ENCODE measurements at regions not wholly inside any gene's neighbourhood (a gene's known extent, or its start where the extent isn't known, plus 50 kb on each side); places are given as distances from the start of the nearest gene placed in this dataset.

DNA sequence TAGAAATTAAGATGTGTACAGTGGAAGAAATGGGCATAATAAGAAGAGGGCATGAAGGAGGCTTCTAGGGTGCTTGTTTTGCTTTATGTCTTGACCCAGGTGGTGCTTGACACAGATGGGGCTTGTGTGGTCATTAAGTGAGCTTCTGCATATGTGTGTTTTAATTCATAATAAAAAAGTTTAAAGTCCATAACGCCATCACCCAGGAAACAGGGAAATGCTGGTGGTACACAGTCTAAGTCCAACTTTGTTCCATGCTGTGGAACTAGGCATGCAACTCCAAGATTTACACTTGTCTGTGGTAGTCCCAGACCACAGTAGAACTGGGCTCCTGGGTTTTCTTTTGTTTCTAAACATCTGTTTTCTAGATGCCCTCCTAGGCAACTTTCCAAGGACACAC lies 511.9 kb downstream of the MID1IP1 start:
- Histone ChIP-seq H3K4me1 (peaks cover 0 to 25% (median 12%) of the 10 kb centered on the region in 9 donors), H3K27me3 (peaks cover 0 to 16% (median 0%) of the 10 kb centered on the region in 7 donors), H3K27ac (no peak overlapping the region), H3K9me3 (no peaks in the 10 kb centered on the region), H3K36me3 (no peaks in the 10 kb centered on the region), H3K4me3 (no peak overlapping the region)
- DNase-seq, result no peak
- no peak for ATAC-seq
- 100% methylated on average over 1 of the region's 1 CpG for WGBS, 2 donors
- intact Hi-C loops (cut with DNase I), result no loop called here
- TF ChIP-seq, protein P1, sequence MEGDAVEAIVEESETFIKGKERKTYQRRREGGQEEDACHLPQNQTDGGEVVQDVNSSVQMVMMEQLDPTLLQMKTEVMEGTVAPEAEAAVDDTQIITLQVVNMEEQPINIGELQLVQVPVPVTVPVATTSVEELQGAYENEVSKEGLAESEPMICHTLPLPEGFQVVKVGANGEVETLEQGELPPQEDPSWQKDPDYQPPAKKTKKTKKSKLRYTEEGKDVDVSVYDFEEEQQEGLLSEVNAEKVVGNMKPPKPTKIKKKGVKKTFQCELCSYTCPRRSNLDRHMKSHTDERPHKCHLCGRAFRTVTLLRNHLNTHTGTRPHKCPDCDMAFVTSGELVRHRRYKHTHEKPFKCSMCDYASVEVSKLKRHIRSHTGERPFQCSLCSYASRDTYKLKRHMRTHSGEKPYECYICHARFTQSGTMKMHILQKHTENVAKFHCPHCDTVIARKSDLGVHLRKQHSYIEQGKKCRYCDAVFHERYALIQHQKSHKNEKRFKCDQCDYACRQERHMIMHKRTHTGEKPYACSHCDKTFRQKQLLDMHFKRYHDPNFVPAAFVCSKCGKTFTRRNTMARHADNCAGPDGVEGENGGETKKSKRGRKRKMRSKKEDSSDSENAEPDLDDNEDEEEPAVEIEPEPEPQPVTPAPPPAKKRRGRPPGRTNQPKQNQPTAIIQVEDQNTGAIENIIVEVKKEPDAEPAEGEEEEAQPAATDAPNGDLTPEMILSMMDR (IDR thresholded peaks at IDR 0.05), result no peak

DNA sequence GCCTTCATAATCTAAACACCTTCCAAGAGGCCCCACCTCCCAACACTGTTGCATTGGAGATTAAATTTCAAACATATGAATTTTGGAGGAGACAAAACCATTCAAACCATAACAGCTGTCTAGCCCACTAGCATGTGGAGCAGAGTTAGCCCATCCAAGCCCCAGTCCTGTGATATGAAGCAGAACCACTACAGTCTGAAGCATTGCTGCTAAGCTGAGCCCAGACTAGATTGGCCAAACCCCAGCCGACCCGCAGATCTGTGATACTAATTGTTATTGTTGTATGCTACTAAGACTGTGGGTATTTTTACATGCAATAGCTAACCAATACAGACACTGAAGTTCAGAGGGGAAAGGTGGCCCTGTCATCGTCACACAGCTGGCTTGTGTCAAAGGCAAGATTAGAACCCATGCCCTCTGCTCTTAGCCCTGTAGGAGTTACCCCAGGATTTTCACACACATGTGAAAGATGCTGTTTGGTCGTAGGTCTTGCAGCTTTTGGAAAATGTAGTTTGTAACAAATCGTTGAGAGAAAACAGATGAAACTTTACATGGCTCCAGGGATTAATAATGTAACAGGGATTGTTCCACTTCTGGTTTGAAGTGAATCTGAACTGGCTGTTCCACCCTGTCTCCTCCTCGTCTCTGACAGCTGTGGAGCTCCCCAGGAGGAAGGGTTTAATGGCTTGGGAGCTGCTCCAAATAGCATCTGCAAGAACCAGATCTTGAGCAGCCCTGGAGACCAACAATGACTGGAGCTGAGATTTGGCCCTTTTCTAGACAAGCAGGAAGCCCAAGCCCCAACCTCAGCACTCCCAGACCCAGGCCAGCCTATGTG lies 517.5 kb downstream of the MID1IP1 start:
- intact Hi-C loops (cut with DNase I), result no loop called here
- TF ChIP-seq, protein P1 (IDR thresholded peaks at IDR 0.05), result no peak
- Histone ChIP-seq H3K9me3 (no peaks in the 10 kb centered on the region), H3K36me3 (no peaks in the 10 kb centered on the region), H3K4me3 (no peak overlapping the region), H3K4me1 (no peaks in the 10 kb centered on the region), H3K27me3 (peaks cover 0 to 15% (median 0%) of the 10 kb centered on the region in 7 donors), H3K27ac (peak overlapping the region in 1 of 10 donors; percentile 26)
- ATAC-seq (peak in 7 of 8 donors; percentile 44 to 94 (median 76)), DNase-seq (peak in 1 of 2 donors; percentile 25)
- 54 to 66% methylated on average over 6 of the region's 6 CpGs for WGBS, 2 donors

DNA sequence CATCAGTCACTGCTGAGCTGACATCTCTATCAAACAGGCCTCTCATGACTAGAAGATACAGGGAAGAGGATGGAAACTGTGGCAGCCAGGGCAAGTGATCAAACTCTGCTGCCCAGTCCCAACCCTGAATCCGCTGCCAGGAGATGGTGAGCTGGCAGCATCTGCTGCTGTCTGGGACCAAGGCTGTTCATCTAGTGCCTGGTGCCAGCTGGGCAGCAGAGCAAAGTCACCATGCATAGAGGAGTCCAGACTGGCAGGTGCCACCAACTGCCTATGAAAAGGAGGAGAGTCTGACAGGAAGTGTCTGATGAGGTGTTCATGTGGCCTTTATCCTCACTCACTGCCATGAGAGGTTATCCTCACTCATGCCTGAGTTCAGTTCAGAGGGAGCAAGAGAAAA lies 518.9 kb downstream of the MID1IP1 start:
- ATAC-seq (no peak), DNase-seq (no peak)
- TF ChIP-seq, protein P1 (IDR thresholded peaks at IDR 0.05), result no peak
- Histone ChIP-seq H3K27ac (no peak overlapping the region), H3K4me3 (no peak overlapping the region), H3K27me3 (peaks cover 0 to 28% (median 0%) of the 10 kb centered on the region in 7 donors), H3K4me1 (no peaks in the 10 kb centered on the region), H3K9me3 (no peaks in the 10 kb centered on the region), H3K36me3 (no peaks in the 10 kb centered on the region)
- 80 to 91% methylated on average over 1 of the region's 1 CpG for WGBS, 2 donors
- intact Hi-C loops (cut with DNase I), result no loop called here

DNA sequence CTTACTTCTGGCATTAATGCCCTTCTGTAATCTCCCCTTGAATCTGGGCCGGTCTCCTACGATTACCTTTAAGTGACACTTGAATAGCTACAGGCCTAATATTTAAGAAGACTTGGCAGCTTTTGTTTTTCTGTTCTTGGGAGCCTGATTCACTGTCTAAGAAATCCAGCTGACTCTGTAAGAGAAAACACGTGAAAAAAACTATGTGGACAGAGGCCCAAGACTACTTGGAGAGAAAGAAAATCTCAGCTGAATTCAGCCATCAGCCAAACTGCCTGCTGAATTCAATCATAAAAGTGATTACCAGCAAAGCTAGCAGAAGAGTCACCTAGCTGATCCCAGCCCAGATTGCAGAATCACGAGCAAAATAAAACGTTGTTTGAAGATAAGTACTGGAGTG lies 521.2 kb downstream of the MID1IP1 start:
- intact Hi-C loops (cut with DNase I), result no loop called here
- Histone ChIP-seq H3K27ac (no peak overlapping the region), H3K36me3 (no peaks in the 10 kb centered on the region), H3K9me3 (no peaks in the 10 kb centered on the region), H3K27me3 (peaks cover 0 to 28% (median 0%) of the 10 kb centered on the region in 7 donors), H3K4me3 (no peak overlapping the region), H3K4me1 (no peaks in the 10 kb centered on the region)
- ATAC-seq, result no peak
- TF ChIP-seq, protein P1 (IDR thresholded peaks at IDR 0.05), result no peak
- 83 to 85% methylated on average over 5 of the region's 5 CpGs for WGBS, 2 donors
- DNase-seq, result no peak

Measured in heart right ventricle (tissue), 16 donors.